ENCODE measurements at regions not wholly inside any gene's neighbourhood (a gene's known extent, or its start where the extent isn't known, plus 50 kb on each side); places are given as distances from the start of the nearest gene placed in this dataset.

GRCh38 chr2:39870871-39871270 lies 91.8 kb upstream of the THUMPD2 start (continued):
- no peak for TF ChIP-seq SRSF1 (IDR thresholded peaks at IDR 0.05; ENCODE audit: low read depth, low read length)
- no peak for TF ChIP-seq THRAP3 (IDR thresholded peaks at IDR 0.05; ENCODE audit: borderline replicate concordance)
- TF ChIP-seq, protein P1, sequence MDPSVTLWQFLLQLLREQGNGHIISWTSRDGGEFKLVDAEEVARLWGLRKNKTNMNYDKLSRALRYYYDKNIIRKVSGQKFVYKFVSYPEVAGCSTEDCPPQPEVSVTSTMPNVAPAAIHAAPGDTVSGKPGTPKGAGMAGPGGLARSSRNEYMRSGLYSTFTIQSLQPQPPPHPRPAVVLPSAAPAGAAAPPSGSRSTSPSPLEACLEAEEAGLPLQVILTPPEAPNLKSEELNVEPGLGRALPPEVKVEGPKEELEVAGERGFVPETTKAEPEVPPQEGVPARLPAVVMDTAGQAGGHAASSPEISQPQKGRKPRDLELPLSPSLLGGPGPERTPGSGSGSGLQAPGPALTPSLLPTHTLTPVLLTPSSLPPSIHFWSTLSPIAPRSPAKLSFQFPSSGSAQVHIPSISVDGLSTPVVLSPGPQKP (CRISPR knock-in tag; IDR thresholded peaks at IDR 0.05) = no peak
- no peak for TF ChIP-seq ZFP1 (CRISPR knock-in tag; IDR thresholded peaks at IDR 0.05)
- TF ChIP-seq VEZF1 (CRISPR knock-in tag; IDR thresholded peaks at IDR 0.05) = no peak

DNA sequence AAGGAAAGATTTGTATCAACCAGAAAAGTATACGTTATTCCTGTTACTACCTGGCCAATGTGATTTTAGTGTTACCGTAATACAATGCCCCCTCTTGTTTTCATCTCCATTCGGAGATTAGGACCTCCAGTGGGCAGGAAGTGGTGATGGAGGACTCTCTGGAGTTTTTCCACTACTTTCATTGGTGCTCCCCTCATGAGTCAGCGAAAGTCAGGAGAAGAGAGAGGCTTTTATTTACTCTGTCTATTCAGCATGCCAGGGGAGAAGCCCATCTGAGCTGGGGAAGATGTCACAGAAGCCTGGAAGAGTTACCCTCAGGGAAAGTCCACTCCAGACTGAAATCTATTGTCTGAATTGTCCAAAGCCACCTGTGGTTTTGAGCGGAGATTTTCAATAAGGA lies 88.2 kb upstream of the THUMPD2 start:
- H3K4me3 ChIP-seq = no peak overlapping the region
- H3K9me1 ChIP-seq (ENCODE audit: control insufficient read depth, insufficient read depth, low read length) = no peaks in the 10 kb centered on the region
- no TSS peak for BruUV-seq (replicated peaks)
- no peaks in the 10 kb centered on the region for H3K9me3 ChIP-seq (replicated peaks; ENCODE audit: control insufficient read depth, insufficient read depth, low read depth, low read length)
- intact Hi-C loops (cut with micrococcal nuclease) (no loop called here), in situ Hi-C loops (cut with MboI) (no loop called here)
- DNase-seq (ENCODE audit: extremely low read depth in 1 of 4, low spot score in 3 of 4) = no peak
- H3K4me2 ChIP-seq (ENCODE audit: insufficient read depth, low read length) = no peak overlapping the region
- WGBS (ENCODE audit: insufficient coverage, low coverage, missing lambda C conversion rate) = 0% methylated on average over 5 of the region's 5 CpGs
- FAIRE-seq = no peak
- CTCF ChIA-PET (ENCODE audit: low intra/inter-chr PET ratio) = no interaction called here
- H3K36me3 ChIP-seq (ENCODE audit: control insufficient read depth, insufficient read depth, low read length) = no peaks in the 10 kb centered on the region
- POLR2A ChIA-PET = no interaction called here
- H3K79me2 ChIP-seq (ENCODE audit: control insufficient read depth, insufficient read depth, low read length) = no peaks in the 10 kb centered on the region
- no peaks in the 10 kb centered on the region for H3K4me1 ChIP-seq (replicated peaks in 1 of 2; ENCODE audit: control insufficient read depth in 2 of 2, insufficient read depth in 2 of 2, low read length in 2 of 2)
- no peak for ATAC-seq
- no peaks in the 10 kb centered on the region for H4K20me1 ChIP-seq (replicated peaks; ENCODE audit: control insufficient read depth, insufficient read depth, low read length)
- H3K9ac ChIP-seq (ENCODE audit: insufficient read depth in 1 of 2, low read depth in 2 of 2, low read length in 2 of 2) = no peak overlapping the region
- H3K27me3 ChIP-seq (ENCODE audit: control insufficient read depth in 2 of 2, insufficient read depth in 2 of 2, low read length in 2 of 2) = peaks cover 0 to 6% of the 10 kb centered on the region in 2 experiments; a peak in 2 of 5 replicates
- no peak overlapping the region for H3K27ac ChIP-seq (ENCODE audit: extremely low read depth, low read depth, low read length)
- H2AFZ ChIP-seq (ENCODE audit: low read depth, low read length) = no peak overlapping the region
- TF ChIP-seq, protein P2, sequence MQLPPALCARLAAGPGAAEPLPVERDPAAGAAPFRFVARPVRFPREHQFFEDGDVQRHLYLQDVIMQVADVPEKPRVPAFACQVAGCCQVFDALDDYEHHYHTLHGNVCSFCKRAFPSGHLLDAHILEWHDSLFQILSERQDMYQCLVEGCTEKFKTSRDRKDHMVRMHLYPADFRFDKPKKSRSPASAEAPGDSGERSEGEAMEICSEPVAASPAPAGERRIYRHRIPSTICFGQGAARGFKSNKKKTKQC (CRISPR knock-in tag; IDR thresholded peaks at IDR 0.05) = no peak
- TF ChIP-seq, protein P3, sequence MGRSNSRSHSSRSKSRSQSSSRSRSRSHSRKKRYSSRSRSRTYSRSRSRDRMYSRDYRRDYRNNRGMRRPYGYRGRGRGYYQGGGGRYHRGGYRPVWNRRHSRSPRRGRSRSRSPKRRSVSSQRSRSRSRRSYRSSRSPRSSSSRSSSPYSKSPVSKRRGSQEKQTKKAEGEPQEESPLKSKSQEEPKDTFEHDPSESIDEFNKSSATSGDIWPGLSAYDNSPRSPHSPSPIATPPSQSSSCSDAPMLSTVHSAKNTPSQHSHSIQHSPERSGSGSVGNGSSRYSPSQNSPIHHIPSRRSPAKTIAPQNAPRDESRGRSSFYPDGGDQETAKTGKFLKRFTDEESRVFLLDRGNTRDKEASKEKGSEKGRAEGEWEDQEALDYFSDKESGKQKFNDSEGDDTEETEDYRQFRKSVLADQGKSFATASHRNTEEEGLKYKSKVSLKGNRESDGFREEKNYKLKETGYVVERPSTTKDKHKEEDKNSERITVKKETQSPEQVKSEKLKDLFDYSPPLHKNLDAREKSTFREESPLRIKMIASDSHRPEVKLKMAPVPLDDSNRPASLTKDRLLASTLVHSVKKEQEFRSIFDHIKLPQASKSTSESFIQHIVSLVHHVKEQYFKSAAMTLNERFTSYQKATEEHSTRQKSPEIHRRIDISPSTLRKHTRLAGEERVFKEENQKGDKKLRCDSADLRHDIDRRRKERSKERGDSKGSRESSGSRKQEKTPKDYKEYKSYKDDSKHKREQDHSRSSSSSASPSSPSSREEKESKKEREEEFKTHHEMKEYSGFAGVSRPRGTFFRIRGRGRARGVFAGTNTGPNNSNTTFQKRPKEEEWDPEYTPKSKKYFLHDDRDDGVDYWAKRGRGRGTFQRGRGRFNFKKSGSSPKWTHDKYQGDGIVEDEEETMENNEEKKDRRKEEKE (IDR thresholded peaks at IDR 0.05; ENCODE audit: borderline replicate concordance in 1 of 2, control insufficient read depth in 1 of 2, low read depth in 2 of 2, low read length in 1 of 2) = no peak
